BLaER1 (cell line): ENCODE measurements at regions not wholly inside any gene's neighbourhood (a gene's known extent, or its start where the extent isn't known, plus 50 kb on each side); places are given as distances from the start of the nearest gene placed in this dataset.
A peak's percentile ranks its signal among the peaks of the same experiment; 100 is the strongest.

ENCODE experiments used
- H3K27ac ChIP-seq: shearing (Covaris generic); formaldehyde crosslinking; 2 replicates; pipeline ENCODE4 v1.8.1; 2022
- H3K27me3 ChIP-seq: shearing (Covaris generic); formaldehyde crosslinking; 2 replicates; pipeline ENCODE4 v1.8.1; 2022
- H3K36me3 ChIP-seq: shearing (Covaris generic); formaldehyde crosslinking; 2 replicates; pipeline ENCODE4 v1.8.1; 2022
- H3K4me1 ChIP-seq: shearing (Covaris generic); formaldehyde crosslinking; 2 replicates; pipeline ENCODE4 v1.8.1; 2022
- H3K4me2 ChIP-seq: shearing (Covaris generic); formaldehyde crosslinking; 2 replicates; pipeline ENCODE4 v1.8.1; 2022
- H3K4me3 ChIP-seq: shearing (Covaris generic); formaldehyde crosslinking; 2 replicates; pipeline ENCODE4 v1.8.1; 2022
- H3K9ac ChIP-seq: shearing (Covaris generic); formaldehyde crosslinking; 2 replicates; pipeline ENCODE4 v1.8.1; 2022
- H3K9me3 ChIP-seq: shearing (Covaris generic); formaldehyde crosslinking; 2 replicates; pipeline ENCODE4 v1.8.1; 2022
- H4K20me1 ChIP-seq: shearing (Covaris generic); formaldehyde crosslinking; 2 replicates; pipeline ENCODE4 v1.8.1; 2022
- Cebpa-rat ChIP-seq: shearing (Covaris generic); IDR thresholded peaks from 2 replicates; pipeline ENCODE4 v1.8.1; 2022

- no peak for TF ChIP-seq Cebpa-rat
- no peaks in the 10 kb centered on the region for H4K20me1 ChIP-seq
- peaks cover 22% of the 10 kb centered on the region for H3K4me1 ChIP-seq
- no peaks in the 10 kb centered on the region for H3K9me3 ChIP-seq
- no peaks in the 10 kb centered on the region for H3K36me3 ChIP-seq
- no peak overlapping the region for H3K4me3 ChIP-seq
- H3K27me3 ChIP-seq: no peaks in the 10 kb centered on the region
- no peak overlapping the region for H3K9ac ChIP-seq
- no peak overlapping the region for H3K27ac ChIP-seq
- no peak overlapping the region for H3K4me2 ChIP-seq
Observed at GRCh38 chr2:236712304-236712703, 142.7 kb downstream of the ACKR3 start.

DNA sequence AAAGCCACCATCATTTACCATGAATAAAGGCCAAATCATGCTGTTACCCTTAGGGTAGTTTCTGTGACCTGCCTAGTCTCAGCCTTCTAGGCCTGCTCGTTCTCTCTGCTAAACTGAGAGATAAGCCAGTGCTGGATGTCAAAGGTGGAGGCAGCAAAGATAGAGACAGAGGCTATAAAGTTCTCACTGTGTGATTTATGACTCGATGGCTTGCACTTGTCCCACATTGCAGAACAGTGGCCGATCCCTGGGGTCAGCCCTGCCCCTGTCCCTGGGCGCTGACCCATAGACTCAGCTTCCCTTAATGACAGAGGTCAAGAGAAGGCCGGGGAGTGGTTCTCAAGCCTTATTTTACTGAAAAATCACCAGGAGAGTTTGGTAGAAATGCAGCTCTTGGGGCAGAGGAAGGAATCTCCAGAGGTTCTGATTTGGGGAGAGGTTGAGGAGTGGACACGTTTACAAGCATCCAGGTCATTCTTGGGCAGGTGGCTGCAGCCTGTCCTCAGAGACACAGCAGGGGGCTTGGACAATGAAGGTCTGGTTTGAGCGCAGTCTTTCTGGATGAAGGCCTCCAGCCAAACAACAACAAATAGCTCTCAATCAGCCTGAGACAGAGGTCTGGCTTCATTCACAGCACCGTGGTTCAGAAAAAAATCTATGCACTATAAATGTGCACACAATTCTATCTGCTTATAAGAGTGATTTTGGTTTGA is 143.5 kb downstream of the ACKR3 start:
- no peak overlapping the region for H3K27ac ChIP-seq
- no peak for TF ChIP-seq Cebpa-rat
- no peaks in the 10 kb centered on the region for H3K27me3 ChIP-seq
- H3K9ac ChIP-seq: no peak overlapping the region
- H3K4me1 ChIP-seq: peaks cover 22% of the 10 kb centered on the region
- no peak overlapping the region for H3K4me3 ChIP-seq
- no peaks in the 10 kb centered on the region for H3K36me3 ChIP-seq
- H3K9me3 ChIP-seq: no peaks in the 10 kb centered on the region
- H4K20me1 ChIP-seq: no peaks in the 10 kb centered on the region
- no peak overlapping the region for H3K4me2 ChIP-seq

DNA sequence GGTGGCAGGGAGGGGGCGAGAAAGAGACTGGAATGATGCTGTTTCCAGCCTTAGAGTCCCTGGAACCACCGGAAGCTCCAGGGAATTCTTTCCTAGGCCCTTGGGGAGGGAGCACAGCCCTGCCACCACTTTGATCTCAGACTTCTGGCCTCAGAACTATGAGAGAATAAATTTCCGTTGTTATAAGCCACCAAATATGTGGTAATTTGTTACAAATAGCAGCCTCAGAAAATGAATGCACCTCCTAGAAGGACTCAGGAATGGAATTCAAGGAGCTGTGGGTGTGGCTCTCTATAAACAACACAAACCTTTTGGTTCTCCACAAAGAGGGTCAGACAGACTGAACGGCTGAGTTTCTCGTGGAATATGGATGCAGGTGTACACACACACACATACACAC is 144.5 kb downstream of the ACKR3 start:
- Histone ChIP-seq H3K4me2 (peak overlapping the region; percentile 75), H3K4me1 (peaks cover 22% of the 10 kb centered on the region), H3K27ac (no peak overlapping the region), H3K9me3 (no peaks in the 10 kb centered on the region), H4K20me1 (no peaks in the 10 kb centered on the region), H3K4me3 (no peak overlapping the region), H3K27me3 (no peaks in the 10 kb centered on the region), H3K36me3 (no peaks in the 10 kb centered on the region), H3K9ac (no peak overlapping the region)
- no peak for TF ChIP-seq Cebpa-rat

DNA sequence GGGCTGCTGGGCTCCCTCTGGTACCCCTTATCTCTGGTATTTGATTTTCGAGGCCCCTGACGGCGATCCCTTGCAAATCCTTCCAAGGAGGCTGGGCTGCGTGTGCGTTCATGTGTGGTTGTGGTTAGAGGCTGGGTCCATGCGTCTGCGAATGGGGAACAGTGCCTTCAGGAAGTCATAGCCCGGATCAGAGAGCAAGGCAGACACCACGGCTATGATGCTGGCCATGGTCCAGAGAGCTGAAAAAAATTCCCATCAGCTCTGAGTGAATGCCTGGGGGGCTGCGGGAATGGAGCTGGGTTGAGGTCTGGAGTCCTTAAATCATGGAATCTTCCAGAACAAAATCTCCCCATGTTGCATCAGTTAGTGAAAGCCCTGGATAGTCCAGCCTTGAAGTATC is 145.5 kb downstream of the ACKR3 start:
- Histone ChIP-seq H3K4me2 (peak overlapping the region; percentile 75), H3K27ac (no peak overlapping the region), H3K27me3 (no peaks in the 10 kb centered on the region), H3K4me3 (no peak overlapping the region), H3K36me3 (no peaks in the 10 kb centered on the region), H4K20me1 (no peaks in the 10 kb centered on the region), H3K4me1 (peaks cover 22% of the 10 kb centered on the region), H3K9me3 (no peaks in the 10 kb centered on the region), H3K9ac (no peak overlapping the region)
- TF ChIP-seq Cebpa-rat: no peak

GRCh38 chr2:236715491-236715961 is 145.9 kb downstream of the ACKR3 start:
- peaks cover 22% of the 10 kb centered on the region for H3K4me1 ChIP-seq
- H3K27me3 ChIP-seq: no peaks in the 10 kb centered on the region
- H3K27ac ChIP-seq: no peak overlapping the region
- no peak for TF ChIP-seq Cebpa-rat
- H3K9me3 ChIP-seq: no peaks in the 10 kb centered on the region
- H3K9ac ChIP-seq: no peak overlapping the region
- H3K4me3 ChIP-seq: no peak overlapping the region
- no peaks in the 10 kb centered on the region for H3K36me3 ChIP-seq
- H3K4me2 ChIP-seq: peak overlapping the region; percentile 75
- H4K20me1 ChIP-seq: no peaks in the 10 kb centered on the region

DNA sequence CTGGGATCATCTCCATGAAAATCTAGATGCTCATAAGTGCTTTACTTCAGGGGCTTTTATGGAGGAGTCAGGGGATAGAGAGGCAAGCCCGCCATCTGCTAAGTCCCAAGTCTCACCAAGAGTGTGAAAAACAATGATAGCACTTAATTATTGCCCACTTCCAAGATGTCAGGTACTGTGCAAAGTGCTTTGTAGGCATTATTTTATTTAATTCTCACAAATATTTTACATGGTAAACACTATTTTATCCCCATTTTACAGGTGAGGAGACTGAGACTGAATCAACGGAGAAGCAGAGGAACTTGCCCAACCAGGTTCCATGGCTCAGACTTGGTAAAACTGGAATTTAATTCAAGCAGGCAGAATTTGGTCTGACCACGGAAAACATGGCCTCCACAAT is 147.5 kb downstream of the ACKR3 start:
- peaks cover 22% of the 10 kb centered on the region for H3K4me1 ChIP-seq
- no peak overlapping the region for H3K9ac ChIP-seq
- TF ChIP-seq Cebpa-rat: no peak
- H3K4me3 ChIP-seq: no peak overlapping the region
- no peaks in the 10 kb centered on the region for H4K20me1 ChIP-seq
- no peak overlapping the region for H3K27ac ChIP-seq
- H3K27me3 ChIP-seq: no peaks in the 10 kb centered on the region
- H3K4me2 ChIP-seq: no peak overlapping the region
- H3K36me3 ChIP-seq: no peaks in the 10 kb centered on the region
- H3K9me3 ChIP-seq: no peaks in the 10 kb centered on the region

DNA sequence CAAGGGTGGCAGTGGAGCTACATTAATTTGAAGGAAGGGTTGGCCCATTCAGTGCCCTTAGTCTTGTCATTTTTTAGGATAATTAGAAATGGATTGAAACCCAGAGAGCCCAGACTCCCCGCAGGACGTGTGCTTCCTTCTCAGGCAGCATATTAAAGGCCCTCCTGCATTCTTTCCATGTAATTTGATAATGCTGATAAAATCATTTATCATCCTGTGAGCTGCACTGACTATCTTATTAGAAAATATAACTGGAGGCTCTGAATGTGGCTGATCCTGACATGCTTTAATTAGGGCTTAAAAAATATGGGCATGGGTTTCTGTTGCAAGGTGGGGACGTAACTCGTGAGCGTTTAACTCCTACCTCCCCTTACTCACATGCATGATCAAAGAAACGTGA is 148.1 kb downstream of the ACKR3 start:
- H3K4me2 ChIP-seq: no peak overlapping the region
- H3K4me3 ChIP-seq: no peak overlapping the region
- no peak for TF ChIP-seq Cebpa-rat
- H3K4me1 ChIP-seq: peaks cover 22% of the 10 kb centered on the region
- no peaks in the 10 kb centered on the region for H3K27me3 ChIP-seq
- H3K27ac ChIP-seq: no peak overlapping the region
- H4K20me1 ChIP-seq: no peaks in the 10 kb centered on the region
- H3K9me3 ChIP-seq: no peaks in the 10 kb centered on the region
- H3K9ac ChIP-seq: no peak overlapping the region
- H3K36me3 ChIP-seq: no peaks in the 10 kb centered on the region

- Histone ChIP-seq H3K36me3 (no peaks in the 10 kb centered on the region), H3K27me3 (no peaks in the 10 kb centered on the region), H3K27ac (no peak overlapping the region), H3K4me1 (peaks cover 22% of the 10 kb centered on the region), H3K4me3 (no peak overlapping the region), H3K9ac (no peak overlapping the region), H3K4me2 (no peak overlapping the region), H4K20me1 (no peaks in the 10 kb centered on the region), H3K9me3 (no peaks in the 10 kb centered on the region)
- TF ChIP-seq Cebpa-rat: no peak
Observed at GRCh38 chr2:236718207-236718992, 148.8 kb downstream of the ACKR3 start.

DNA sequence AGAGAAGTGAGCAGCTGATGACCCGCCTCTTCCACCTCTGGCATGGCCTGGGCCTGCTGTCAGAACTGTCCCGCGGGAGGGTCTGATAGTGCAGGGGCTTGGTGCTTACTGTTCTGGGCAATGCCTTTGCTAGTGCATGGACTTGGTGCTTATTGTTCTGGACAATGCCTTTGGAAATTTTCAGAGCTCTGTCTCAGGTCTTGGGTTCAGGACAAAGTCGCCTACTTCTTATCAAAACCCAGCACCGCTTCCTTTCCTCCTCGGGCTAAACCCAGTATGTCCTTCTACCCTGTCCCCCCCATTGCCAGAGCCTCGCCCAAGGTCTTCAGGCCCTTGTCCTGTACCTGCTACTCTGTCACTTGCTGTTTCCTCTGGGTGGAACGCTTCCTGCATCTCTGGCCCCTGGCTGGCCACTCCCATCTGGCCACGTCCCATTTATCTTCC is 149.6 kb downstream of the ACKR3 start:
- no peak overlapping the region for H3K9ac ChIP-seq
- no peaks in the 10 kb centered on the region for H3K27me3 ChIP-seq
- no peak overlapping the region for H3K4me2 ChIP-seq
- no peaks in the 10 kb centered on the region for H3K9me3 ChIP-seq
- peaks cover 15% of the 10 kb centered on the region for H3K4me1 ChIP-seq
- no peak for TF ChIP-seq Cebpa-rat
- no peaks in the 10 kb centered on the region for H3K36me3 ChIP-seq
- H3K4me3 ChIP-seq: no peak overlapping the region
- no peaks in the 10 kb centered on the region for H4K20me1 ChIP-seq
- no peak overlapping the region for H3K27ac ChIP-seq

DNA sequence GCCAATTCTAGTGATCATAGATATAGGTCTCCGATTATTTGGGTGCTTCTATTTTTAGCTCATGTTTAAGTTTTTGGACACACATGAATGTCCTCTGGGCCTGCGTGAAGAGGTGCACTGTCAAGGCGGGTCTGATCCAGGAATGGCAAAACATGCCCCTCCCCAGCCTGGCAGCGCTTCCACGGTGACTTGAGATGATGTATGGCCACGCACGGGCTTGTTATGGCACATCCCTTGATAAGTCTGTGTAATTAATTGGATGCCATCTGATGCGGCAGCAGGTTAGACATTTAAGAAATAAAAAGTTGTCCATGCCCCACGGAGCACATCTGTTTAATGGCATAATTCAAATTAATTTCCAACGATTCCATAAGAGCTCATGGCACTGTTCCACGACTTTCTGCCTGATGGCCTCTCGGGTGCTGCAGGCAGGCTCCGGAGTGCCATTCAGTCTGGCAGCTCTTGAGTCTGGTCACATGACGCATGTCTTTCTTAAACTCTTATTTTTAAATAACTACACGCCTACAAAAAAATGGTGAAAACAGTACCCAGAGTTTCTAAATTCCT is 151.4 kb downstream of the ACKR3 start:
- no peaks in the 10 kb centered on the region for H3K27me3 ChIP-seq

More for the DNA sequence above, 151.4 kb downstream of the ACKR3 start:
- no peaks in the 10 kb centered on the region for H3K9me3 ChIP-seq
- H3K4me2 ChIP-seq: no peak overlapping the region
- no peaks in the 10 kb centered on the region for H4K20me1 ChIP-seq
- H3K36me3 ChIP-seq: no peaks in the 10 kb centered on the region
- no peak overlapping the region for H3K9ac ChIP-seq
- H3K27ac ChIP-seq: no peak overlapping the region
- TF ChIP-seq Cebpa-rat: no peak
- no peak overlapping the region for H3K4me3 ChIP-seq
- no peaks in the 10 kb centered on the region for H3K4me1 ChIP-seq
